K562 (cell line): ENCODE measurements at regions not wholly inside any gene's neighbourhood (a gene's known extent, or its start where the extent isn't known, plus 50 kb on each side); places are given as distances from the start of the nearest gene placed in this dataset.

ENCODE experiments used
- ATAC-seq: fragments of 200-7000 bp; cut with Tn5 transposase; 3 replicates; pipeline ENCODE4 v1.9.1; 2020; ENCODE audit warnings: moderate library complexity
- BruUV-seq: library from RNA; stranded (reverse); fragments of 400-500 nt; replicated peaks from 2 replicates; lab custom pipeline; 2021; lab: Mats Ljungman, UMichigan
- CTCF ChIA-PET: fragments of 300-600 bp; formaldehyde crosslinking; extraction: SDS; loops from one replicate; lab custom pipeline; 2021; ENCODE audit warnings: low intra/inter-chr PET ratio; lab: Yijun Ruan, JAX
- POLR2A ChIA-PET: fragments of 300-600, 350-650 bp; sonication (Branson Sonifier 250); formaldehyde crosslinking; extraction: SDS; loops from one replicate; lab custom pipeline; 2021; ENCODE audit warnings: antibody characterized with exemption, inconsistent platforms; lab: Yijun Ruan, JAX
- DNase-seq, 4 experiments: peaks; one replicate each; pipeline versions ENCODE4 v3.0.0 to v3.0.0-alpha.2; 2011 to 2018; ENCODE audit warnings: low spot score in 3 of 4, mixed read lengths in 3 of 4; ENCODE audit errors: extremely low read depth in 1 of 4
- FAIRE-seq: peaks from 2 replicates; lab custom pipeline; 2011; peaks lifted over from hg19 to GRCh38; lab: Jason Lieb, UNC
- H2AFZ ChIP-seq: 2 replicates; pipeline ENCODE4 v1.6.0; 2011; ENCODE audit warnings: low read depth, low read length, control low read depth, inconsistent platforms
- H3K27ac ChIP-seq: fragments of 200-600 bp; 3 replicates; pipeline ENCODE4 v1.8.0; 2011; ENCODE audit warnings: low read depth, mild to moderate bottlenecking, control low read depth, inconsistent platforms, low read length, moderate library complexity, mixed read lengths; ENCODE audit errors: extremely low read depth
- H3K27me3 ChIP-seq, 2 experiments: fragments of 300-600 bp in 1 of 2; 2 replicates in 1 of 2; 3 replicates in 1 of 2; pipeline versions ENCODE4 v1.6.0 to v1.8.0; 2011; ENCODE audit warnings: inconsistent platforms in 2 of 2, low read length in 2 of 2, mild to moderate bottlenecking in 1 of 2, mixed read lengths in 1 of 2, moderate library complexity in 1 of 2; ENCODE audit not compliant: control insufficient read depth in 2 of 2, insufficient read depth in 2 of 2
- H3K36me3 ChIP-seq: fragments of 300-600 bp; 3 replicates; pipeline ENCODE4 v1.8.0; 2011; ENCODE audit warnings: mild to moderate bottlenecking, low read length, inconsistent platforms; ENCODE audit not compliant: control insufficient read depth, insufficient read depth
- H3K4me1 ChIP-seq, 2 experiments: fragments of 200-600 bp in 1 of 2; replicated peaks in 1 of 2; 2 replicates in 1 of 2; 3 replicates in 1 of 2; pipeline versions ENCODE4 v1.5.1 to v1.8.0; 2011; ENCODE audit warnings: inconsistent platforms in 2 of 2, low read length in 2 of 2, mild to moderate bottlenecking in 1 of 2, mixed read lengths in 1 of 2, moderate library complexity in 1 of 2; ENCODE audit not compliant: control insufficient read depth in 2 of 2, insufficient read depth in 2 of 2
- H3K4me2 ChIP-seq: 2 replicates; pipeline ENCODE4 v1.6.1; 2011; ENCODE audit warnings: low read length, control low read depth, inconsistent platforms, mixed read lengths; ENCODE audit not compliant: insufficient read depth
- H3K4me3 ChIP-seq: fragments of 200-600 bp; sonication (generic), shearing (Covaris generic); 2 replicates; pipeline ENCODE4 v1.5.1; 2016; ENCODE audit warnings: control low read depth, inconsistent platforms
- H3K79me2 ChIP-seq: fragments of 200-600 bp; 3 replicates; pipeline ENCODE4 v1.8.0; 2011; ENCODE audit warnings: low read length, inconsistent platforms; ENCODE audit not compliant: control insufficient read depth, insufficient read depth
- H3K9ac ChIP-seq, 2 experiments: 2 replicates each; pipeline versions ENCODE4 v1.6.0 to v1.6.1; 2011; ENCODE audit warnings: low read depth in 2 of 2, low read length in 2 of 2, control low read depth in 1 of 2, inconsistent platforms in 1 of 2, mild to moderate bottlenecking in 1 of 2, mixed read lengths in 1 of 2; ENCODE audit not compliant: insufficient read depth in 1 of 2
- H3K9me1 ChIP-seq: one replicate; pipeline ENCODE4 v1.6.0; 2011; ENCODE audit warnings: inconsistent platforms, mild to moderate bottlenecking, low read length, moderate library complexity; ENCODE audit not compliant: control insufficient read depth, insufficient read depth
- H3K9me3 ChIP-seq: replicated peaks from 2 replicates; pipeline ENCODE4 v1.5.1; 2011; ENCODE audit warnings: low read depth, low read length, inconsistent platforms; ENCODE audit not compliant: control insufficient read depth, insufficient read depth
- H4K20me1 ChIP-seq: replicated peaks from 2 replicates; pipeline ENCODE4 v1.6.1; 2011; ENCODE audit warnings: low read length, inconsistent platforms, mixed read lengths; ENCODE audit not compliant: control insufficient read depth, insufficient read depth
- BDP1 ChIP-seq: IDR thresholded peaks from 3 replicates; pipeline ENCODE4 v1.6.1; 2011; ENCODE audit not compliant: insufficient read length, insufficient read depth
- CEBPZ ChIP-seq: fragments of 150-350 bp; IDR thresholded peaks from 2 replicates; pipeline ENCODE4 v1.6.1; 2014; ENCODE audit warnings: low read depth, mild to moderate bottlenecking, low read length, borderline replicate concordance
- DDX20 ChIP-seq: fragments of 450-650 bp; IDR thresholded peaks from 2 replicates; pipeline ENCODE4 v1.6.1; 2016; ENCODE audit warnings: missing genetic modification characterization, low read depth, mild to moderate bottlenecking, missing compliant biosample characterization, moderate library complexity
- FOXP1 ChIP-seq: sonication (generic); formaldehyde crosslinking; IDR thresholded peaks from 2 replicates; pipeline ENCODE4 v1.8.0; 2022; ENCODE audit warnings: mild to moderate bottlenecking, missing genetic modification reagents
- MEF2D ChIP-seq: conservative IDR thresholded peaks from 2 replicates; pipeline ENCODE4 v1.6.1; 2016; ENCODE audit warnings: low read depth, missing genetic modification characterization, missing compliant biosample characterization
- MTA3 ChIP-seq: fragments of 450-650 bp; formaldehyde crosslinking; IDR thresholded peaks from 2 replicates; pipeline ENCODE4 v1.6.1; 2017; ENCODE audit warnings: mild to moderate bottlenecking, borderline replicate concordance
- MTF1 ChIP-seq: fragments of 250-450 bp; sonication (Bioruptor Pico); IDR thresholded peaks from 2 replicates; pipeline ENCODE4 v1.9.0; 2021; ENCODE audit warnings: moderate library complexity, mild to moderate bottlenecking, inconsistent platforms, borderline replicate concordance
- PATZ1 ChIP-seq: fragments of 250-450 bp; sonication (Bioruptor Pico); IDR thresholded peaks from 2 replicates; pipeline ENCODE4 v1.5.0; 2020; ENCODE audit warnings: mild to moderate bottlenecking, borderline replicate concordance
- TEAD4 ChIP-seq, 2 experiments: sonication (generic) in 1 of 2; formaldehyde crosslinking in 1 of 2; IDR thresholded peaks; 2 replicates each; pipeline versions ENCODE4 v1.6.1 to v1.8.0; 2012 to 2022; ENCODE audit warnings: borderline replicate concordance in 1 of 2, inconsistent platforms in 1 of 2, low read length in 1 of 2, mild to moderate bottlenecking in 1 of 2, missing genetic modification reagents in 1 of 2
- ZNF175 ChIP-seq: fragments of 200-800 bp; sonication (Bioruptor generic); IDR thresholded peaks from 2 replicates; pipeline ENCODE4 v1.6.1; 2016; ENCODE audit warnings: low read depth, mild to moderate bottlenecking, missing genetic modification characterization, missing compliant biosample characterization
- ZNF23 ChIP-seq: fragments of 250-450 bp; sonication (Bioruptor Pico); IDR thresholded peaks from 2 replicates; pipeline ENCODE4 v1.4.0; 2020; ENCODE audit warnings: mild to moderate bottlenecking
- WGBS: fragments of 100-300 bp; shearing (Covaris generic); methylation state at CpG from one replicate; pipeline ENCODE4 v1.1.6; 2016; ENCODE audit warnings: low coverage, mixed read lengths; ENCODE audit not compliant: insufficient coverage; ENCODE audit errors: missing lambda C conversion rate; 5-methylcytosine and 5-hydroxymethylcytosine counted together
- in situ Hi-C: fragments of 300-500 bp; cut with MboI; formaldehyde crosslinking; loops from 4 replicates; pipeline ENCODE4 v1.15.0; 2018; ENCODE audit warnings: inconsistent platforms, mixed read lengths
- intact Hi-C: fragments of 100-400 bp; cut with micrococcal nuclease; formaldehyde crosslinking; loops from 2 replicates; pipeline ENCODE4 v1.14.2; 2022
- TF ChIP-seq, protein P1 (sequence below), 3 experiments: IDR thresholded peaks in 2 of 3; conservative IDR thresholded peaks in 1 of 3; 2 replicates each; pipeline ENCODE4 v1.5.1; 2011 to 2012; ENCODE audit warnings: low read length in 3 of 3, mild to moderate bottlenecking in 3 of 3, control low read depth in 2 of 3, improper control_type of control experiment in 1 of 3, inconsistent platforms in 1 of 3, low read depth in 1 of 3, mixed read lengths in 1 of 3, moderate library complexity in 1 of 3; ENCODE audit not compliant: insufficient read depth in 2 of 3
- TF ChIP-seq, protein P2 (sequence below): fragments of 200-800 bp; sonication (Bioruptor generic); IDR thresholded peaks from 2 replicates; pipeline ENCODE4 v1.6.1; 2017; ENCODE audit warnings: missing genetic modification characterization, missing compliant biosample characterization

DNA sequence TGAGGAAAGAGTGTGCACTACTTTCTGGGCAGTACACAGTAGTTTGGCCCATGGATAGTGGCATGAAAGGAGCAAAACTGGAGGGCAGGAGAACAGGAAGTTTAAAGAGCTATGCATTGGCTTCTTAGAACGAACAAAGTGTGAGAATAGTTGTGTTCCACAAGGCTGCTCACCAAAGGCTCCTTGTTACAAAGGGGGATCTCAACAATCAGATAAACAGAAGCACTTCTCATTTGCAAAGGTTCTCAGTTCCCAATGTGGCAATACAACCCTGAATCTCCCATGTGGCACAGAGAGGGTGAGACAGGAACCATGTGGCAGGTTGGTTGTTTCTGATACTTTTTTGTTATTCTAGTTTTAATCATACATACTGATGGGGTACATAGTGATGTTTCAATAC is 158.4 kb downstream of the CARTPT start:
- BruUV-seq, result no TSS peak
- Histone ChIP-seq H3K27ac (no peak overlapping the region), H3K36me3 (no peaks in the 10 kb centered on the region), H3K4me1 (no peaks in the 10 kb centered on the region), H4K20me1 (no peaks in the 10 kb centered on the region), H2AFZ (no peak overlapping the region), H3K4me2 (no peak overlapping the region), H3K79me2 (no peaks in the 10 kb centered on the region), H3K9ac (no peak overlapping the region), H3K9me1 (no peaks in the 10 kb centered on the region), H3K9me3 (no peaks in the 10 kb centered on the region), H3K4me3 (no peak overlapping the region), H3K27me3 (peaks cover 14 to 19% of the 10 kb centered on the region in 2 experiments; a peak in 4 of 5 replicates)
- FAIRE-seq, result no peak
- DNase-seq, result no peak
- no peak for ATAC-seq
- WGBS, result 0% methylated on average over 1 of the region's 1 CpG
- CTCF ChIA-PET, result no interaction called here
- intact Hi-C loops (no loop called here), in situ Hi-C loops (no loop called here)
- POLR2A ChIA-PET, result no interaction called here
- TF ChIP-seq ZNF23 (CRISPR knock-in tag), result no peak
- no peak for TF ChIP-seq FOXP1
- no peak for TF ChIP-seq PATZ1
- no peak for TF ChIP-seq CEBPZ
- TF ChIP-seq BDP1, result no peak
- TF ChIP-seq MTF1 (CRISPR knock-in tag), result no peak
- no peak for TF ChIP-seq TEAD4 (IDR thresholded peaks at IDR 0.05; ENCODE audit: low read length)
- no peak for TF ChIP-seq TEAD4 (CRISPR knock-in tag; IDR thresholded peaks at IDR 0.05; ENCODE audit: borderline replicate concordance)
- no peak for TF ChIP-seq DDX20 (tag)
- TF ChIP-seq MTA3, result no peak
- TF ChIP-seq MEF2D, result no peak
- TF ChIP-seq, protein P1, sequence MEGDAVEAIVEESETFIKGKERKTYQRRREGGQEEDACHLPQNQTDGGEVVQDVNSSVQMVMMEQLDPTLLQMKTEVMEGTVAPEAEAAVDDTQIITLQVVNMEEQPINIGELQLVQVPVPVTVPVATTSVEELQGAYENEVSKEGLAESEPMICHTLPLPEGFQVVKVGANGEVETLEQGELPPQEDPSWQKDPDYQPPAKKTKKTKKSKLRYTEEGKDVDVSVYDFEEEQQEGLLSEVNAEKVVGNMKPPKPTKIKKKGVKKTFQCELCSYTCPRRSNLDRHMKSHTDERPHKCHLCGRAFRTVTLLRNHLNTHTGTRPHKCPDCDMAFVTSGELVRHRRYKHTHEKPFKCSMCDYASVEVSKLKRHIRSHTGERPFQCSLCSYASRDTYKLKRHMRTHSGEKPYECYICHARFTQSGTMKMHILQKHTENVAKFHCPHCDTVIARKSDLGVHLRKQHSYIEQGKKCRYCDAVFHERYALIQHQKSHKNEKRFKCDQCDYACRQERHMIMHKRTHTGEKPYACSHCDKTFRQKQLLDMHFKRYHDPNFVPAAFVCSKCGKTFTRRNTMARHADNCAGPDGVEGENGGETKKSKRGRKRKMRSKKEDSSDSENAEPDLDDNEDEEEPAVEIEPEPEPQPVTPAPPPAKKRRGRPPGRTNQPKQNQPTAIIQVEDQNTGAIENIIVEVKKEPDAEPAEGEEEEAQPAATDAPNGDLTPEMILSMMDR (IDR thresholded peaks at IDR 0.05 in 2 of 3, conservative IDR thresholded peaks at IDR 0.05 in 1 of 3; ENCODE audit: insufficient read depth in 2 of 3, low read depth in 1 of 3, low read length in 3 of 3), result no peak
- no peak for TF ChIP-seq ZNF175
- TF ChIP-seq, protein P2, sequence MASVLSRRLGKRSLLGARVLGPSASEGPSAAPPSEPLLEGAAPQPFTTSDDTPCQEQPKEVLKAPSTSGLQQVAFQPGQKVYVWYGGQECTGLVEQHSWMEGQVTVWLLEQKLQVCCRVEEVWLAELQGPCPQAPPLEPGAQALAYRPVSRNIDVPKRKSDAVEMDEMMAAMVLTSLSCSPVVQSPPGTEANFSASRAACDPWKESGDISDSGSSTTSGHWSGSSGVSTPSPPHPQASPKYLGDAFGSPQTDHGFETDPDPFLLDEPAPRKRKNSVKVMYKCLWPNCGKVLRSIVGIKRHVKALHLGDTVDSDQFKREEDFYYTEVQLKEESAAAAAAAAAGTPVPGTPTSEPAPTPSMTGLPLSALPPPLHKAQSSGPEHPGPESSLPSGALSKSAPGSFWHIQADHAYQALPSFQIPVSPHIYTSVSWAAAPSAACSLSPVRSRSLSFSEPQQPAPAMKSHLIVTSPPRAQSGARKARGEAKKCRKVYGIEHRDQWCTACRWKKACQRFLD (CRISPR knock-in tag), result no peak
